GM12878 (cell line): ENCODE measurements at regions not wholly inside any gene's neighbourhood (a gene's known extent, or its start where the extent isn't known, plus 50 kb on each side); places are given as distances from the start of the nearest gene placed in this dataset.
A peak's percentile ranks its signal among the peaks of the same experiment; 100 is the strongest.

Experiments
- ATAC-seq: fragments of 200-7000 bp; cut with Tn5 transposase; 3 replicates; pipeline ENCODE4 v1.9.1; 2020; ENCODE audit warnings: mild to moderate bottlenecking, moderate library complexity
- BruUV-seq: library from RNA; stranded (reverse); fragments of 400-500 nt; replicated peaks from 2 replicates; lab custom pipeline; 2021; lab: Mats Ljungman, UMichigan
- CTCF ChIA-PET: fragments of 300-600 bp; sonication (Branson Sonifier 250); formaldehyde crosslinking; extraction: SDS; loops from one replicate; lab custom pipeline; 2021; ENCODE audit warnings: inconsistent platforms; lab: Yijun Ruan, JAX
- POLR2A ChIA-PET: fragments of 350-600 bp; formaldehyde crosslinking; extraction: SDS; loops from one replicate; lab custom pipeline; 2021; ENCODE audit warnings: inconsistent platforms; lab: Charles Lee
- RAD21 ChIA-PET: fragments of 300-600 bp; sonication (Branson Sonifier 250); formaldehyde crosslinking; loops from one replicate; lab custom pipeline; 2023; ENCODE audit warnings: antibody characterized with exemption; ENCODE audit not compliant: unreplicated experiment; lab: Charles Lee
- SMC1A ChIA-PET: fragments of 300-600 bp; sonication (Branson Sonifier 250); formaldehyde crosslinking; loops from one replicate; lab custom pipeline; 2023; ENCODE audit not compliant: unreplicated experiment, uncharacterized antibody; lab: Charles Lee
- DNase-seq: peaks from one replicate; pipeline ENCODE4 v3.0.0-alpha.2; 2011; ENCODE audit warnings: low read depth, low spot score
- FAIRE-seq: peaks from 3 replicates; lab custom pipeline; 2011; peaks lifted over from hg19 to GRCh38; lab: Jason Lieb, UNC
- H2AFZ ChIP-seq: 2 replicates; pipeline ENCODE4 v1.6.0; 2011; ENCODE audit warnings: low read depth, low read length, control low read depth; ENCODE audit not compliant: control insufficient read depth
- H3K27ac ChIP-seq: 2 replicates; pipeline ENCODE4 v1.5.1; 2011; ENCODE audit warnings: control low read depth; ENCODE audit not compliant: control insufficient read depth, insufficient read depth
- H3K27me3 ChIP-seq, 2 experiments: replicated peaks in 1 of 2; 2 replicates each; pipeline versions ENCODE4 v1.6.0 to v1.6.1; 2011; ENCODE audit warnings: low read length in 1 of 2; ENCODE audit not compliant: control insufficient read depth in 2 of 2, insufficient read depth in 2 of 2
- H3K36me3 ChIP-seq, 2 experiments: 2 replicates each; pipeline ENCODE4 v1.5.1; 2011; ENCODE audit warnings: low read length in 1 of 2; ENCODE audit not compliant: control insufficient read depth in 2 of 2, insufficient read depth in 2 of 2
- H3K4me1 ChIP-seq: 2 replicates; pipeline ENCODE4 v1.6.1; 2011; ENCODE audit warnings: mild to moderate bottlenecking, low read length, moderate library complexity, mixed read lengths; ENCODE audit not compliant: control insufficient read depth, insufficient read depth
- H3K4me2 ChIP-seq: 2 replicates; pipeline ENCODE4 v1.6.0; 2011; ENCODE audit warnings: control low read depth; ENCODE audit not compliant: control insufficient read depth, insufficient read depth
- H3K4me3 ChIP-seq: fragments of 200-600 bp; sonication (generic); 2 replicates; pipeline ENCODE4 v1.5.1; 2016
- H3K79me2 ChIP-seq: 2 replicates; pipeline ENCODE4 v1.6.0; 2011; ENCODE audit warnings: low read length; ENCODE audit not compliant: control insufficient read depth, insufficient read depth
- H3K9ac ChIP-seq: 2 replicates; pipeline ENCODE4 v1.8.0; 2011; ENCODE audit warnings: low read length, control low read depth, mixed read lengths; ENCODE audit not compliant: control insufficient read depth, insufficient read depth
- H3K9me3 ChIP-seq: replicated peaks from 3 replicates; pipeline ENCODE4 v1.5.1; 2011; ENCODE audit warnings: mild to moderate bottlenecking, low read length; ENCODE audit not compliant: control insufficient read depth, insufficient read depth
- H4K20me1 ChIP-seq: 2 replicates; pipeline ENCODE4 v1.6.0; 2011; ENCODE audit not compliant: control insufficient read depth, insufficient read depth
- CREM ChIP-seq: IDR thresholded peaks from 2 replicates; pipeline ENCODE4 v1.6.1; 2014; ENCODE audit warnings: antibody characterized with exemption, low read depth
- MEF2A ChIP-seq: IDR thresholded peaks from 2 replicates; pipeline ENCODE4 v1.6.1; 2011; ENCODE audit warnings: low read depth, mild to moderate bottlenecking, low read length, moderate library complexity; ENCODE audit not compliant: insufficient read depth
- MLLT1 ChIP-seq: fragments of 450-650 bp; IDR thresholded peaks from 2 replicates; pipeline ENCODE4 v1.6.1; 2016; ENCODE audit warnings: mild to moderate bottlenecking
- TARDBP ChIP-seq: IDR thresholded peaks from 2 replicates; pipeline ENCODE4 v1.6.1; 2016; ENCODE audit warnings: borderline replicate concordance
- USF2 ChIP-seq: IDR thresholded peaks from 2 replicates; pipeline ENCODE4 v1.6.1; 2011; ENCODE audit warnings: low read depth, low read length, improper control_type of control experiment, borderline replicate concordance
- WGBS: methylation state at CpG from one replicate; pipeline ENCODE4 v1.1.6; 2016; ENCODE audit warnings: low lambda C conversion rate; ENCODE audit not compliant: insufficient replicate concordance, insufficient coverage; ENCODE audit errors: missing lambda C conversion rate; 5-methylcytosine and 5-hydroxymethylcytosine counted together
- in situ Hi-C: fragments of 300-500 bp; cut with MboI; formaldehyde crosslinking; loops from 9 replicates; pipeline ENCODE4 v1.14.3; 2018; ENCODE audit warnings: mixed read lengths
- intact Hi-C: fragments of 100-400 bp; cut with micrococcal nuclease; formaldehyde crosslinking; loops from one replicate; pipeline ENCODE4 v1.14.2; 2022; ENCODE audit not compliant: unreplicated experiment

GRCh38 chr17:27974045-27974436 lies 68.4 kb upstream of the NLK start (continued):
- TF ChIP-seq CREM (no peak), USF2 (no peak), MEF2A (no peak), MLLT1 (no peak)

- H3K36me3 ChIP-seq = no peaks in the 10 kb centered on the region
- FAIRE-seq = no peak
- no peak for TF ChIP-seq TARDBP
- TF ChIP-seq, all 136 proteins: peak for 0
- no peak for DNase-seq
- ATAC-seq = peak; percentile 20; the same call in 1 of the 3 replicates
- Histone ChIP-seq H4K20me1 (no peaks in the 10 kb centered on the region), H3K79me2 (no peaks in the 10 kb centered on the region), H2AFZ (no peak overlapping the region), H3K9me3 (no peaks in the 10 kb centered on the region), H3K27ac (no peak overlapping the region), H3K9ac (no peak overlapping the region), H3K4me1 (peaks cover 23% of the 10 kb centered on the region), H3K4me2 (no peak overlapping the region), H3K27me3 (no peaks in the 10 kb centered on the region), H3K4me3 (no peak overlapping the region)
- ChIA-PET SMC1A (interaction anchor here (0.9 to 3.9 kb wide), 10 partner anchors 11 to 207 kb away, joined by 3 to 28 read pairs (median 9); partner anchors contain the start of gene LYRM9), CTCF (interaction anchor here (0.8 to 3.8 kb wide), 4 partner anchors 8 to 81 kb away, joined by 3 to 25 read pairs (median 4); partner anchors contain the start of gene LYRM9), POLR2A (interaction anchor here (0.7 to 3.7 kb wide), 4 partner anchors 11 to 82 kb away, joined by 3 to 16 read pairs (median 5); partner anchors contain the start of gene LYRM9), RAD21 (interaction anchor here (1.3 to 4.1 kb wide), 7 partner anchors 11 to 166 kb away, joined by 3 to 25 read pairs (median 6); no protein-coding TSS in a partner anchor)
- in situ Hi-C loops = no loop called here
- BruUV-seq = no TSS peak
- intact Hi-C loops = no loop called here
- 49% methylated on average over 6 of the region's 6 CpGs for WGBS
Measured at GRCh38 chr17:27974531-27975145, 67.8 kb upstream of the NLK start.
